SW480 (cell line): ENCODE measurements at regions not wholly inside any gene's neighbourhood (a gene's known extent, or its start where the extent isn't known, plus 50 kb on each side); places are given as distances from the start of the nearest gene placed in this dataset.

Experiments used
- DNase-seq: peaks from one replicate; pipeline ENCODE4 v3.0.0-alpha.2; 2016; ENCODE audit warnings: low spot score

DNA sequence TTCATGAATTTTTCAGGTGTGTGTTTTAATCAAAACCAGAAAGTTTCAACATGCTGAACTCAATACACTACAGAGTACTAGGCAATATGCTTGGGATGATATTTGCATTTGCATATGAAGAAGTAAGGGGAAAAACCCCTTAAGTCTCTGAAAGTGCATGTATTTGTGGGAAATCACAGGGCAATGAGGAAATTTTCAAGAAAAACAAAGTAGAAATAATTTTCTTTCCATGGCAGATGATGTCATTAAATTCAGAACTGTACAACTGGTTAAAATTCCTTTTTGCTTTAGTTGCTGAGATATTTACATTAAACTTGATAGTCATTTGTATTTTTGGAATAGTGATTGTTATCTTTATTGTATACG is 294.0 kb upstream of the TBC1D5 start:
- DNase-seq, result no peak

DNA sequence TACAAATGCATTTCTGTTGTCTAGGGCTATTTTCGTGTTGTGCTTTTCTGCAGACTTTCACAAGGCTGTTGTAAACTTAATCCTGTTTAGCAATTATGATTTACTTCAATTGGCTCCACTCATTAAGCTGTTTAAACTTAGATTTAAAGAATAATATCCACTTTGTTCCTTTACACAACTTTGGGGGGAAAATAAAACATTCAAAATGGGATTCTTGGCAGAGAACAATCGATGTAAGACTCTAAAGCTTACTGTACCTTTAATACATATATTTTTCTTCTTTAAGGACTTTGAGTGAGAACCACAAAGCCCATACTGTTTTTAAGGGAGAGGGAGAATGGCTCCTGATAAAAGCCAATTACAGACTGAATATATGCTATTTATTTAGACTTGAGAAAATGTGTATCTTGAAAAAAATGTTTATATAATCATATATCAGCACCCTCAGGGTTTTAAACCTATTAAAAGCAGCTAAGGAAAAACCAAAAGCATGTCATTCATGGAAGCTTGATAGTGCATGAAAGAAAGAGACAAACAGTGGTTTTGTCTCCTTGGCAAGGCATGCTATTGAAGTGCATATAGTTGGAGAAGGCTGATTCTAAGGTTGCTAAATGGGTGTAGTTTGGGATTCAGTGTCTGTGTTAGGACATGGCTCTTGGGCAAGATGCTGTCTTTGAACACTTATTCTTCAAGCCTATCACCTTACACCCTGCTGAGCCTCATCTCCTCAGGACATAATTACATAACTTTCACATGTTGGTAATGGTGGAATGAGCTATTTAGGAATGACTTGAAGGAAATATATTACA is 293.4 kb upstream of the TBC1D5 start:
- no peak for DNase-seq

- DNase-seq, result no peak
These were observed 291.2 kb upstream of the TBC1D5 start for GRCh38 chr3:18033581-18034108.

- DNase-seq, result no peak
These were observed 288.0 kb upstream of the TBC1D5 start for GRCh38 chr3:18030371-18030870.

DNA sequence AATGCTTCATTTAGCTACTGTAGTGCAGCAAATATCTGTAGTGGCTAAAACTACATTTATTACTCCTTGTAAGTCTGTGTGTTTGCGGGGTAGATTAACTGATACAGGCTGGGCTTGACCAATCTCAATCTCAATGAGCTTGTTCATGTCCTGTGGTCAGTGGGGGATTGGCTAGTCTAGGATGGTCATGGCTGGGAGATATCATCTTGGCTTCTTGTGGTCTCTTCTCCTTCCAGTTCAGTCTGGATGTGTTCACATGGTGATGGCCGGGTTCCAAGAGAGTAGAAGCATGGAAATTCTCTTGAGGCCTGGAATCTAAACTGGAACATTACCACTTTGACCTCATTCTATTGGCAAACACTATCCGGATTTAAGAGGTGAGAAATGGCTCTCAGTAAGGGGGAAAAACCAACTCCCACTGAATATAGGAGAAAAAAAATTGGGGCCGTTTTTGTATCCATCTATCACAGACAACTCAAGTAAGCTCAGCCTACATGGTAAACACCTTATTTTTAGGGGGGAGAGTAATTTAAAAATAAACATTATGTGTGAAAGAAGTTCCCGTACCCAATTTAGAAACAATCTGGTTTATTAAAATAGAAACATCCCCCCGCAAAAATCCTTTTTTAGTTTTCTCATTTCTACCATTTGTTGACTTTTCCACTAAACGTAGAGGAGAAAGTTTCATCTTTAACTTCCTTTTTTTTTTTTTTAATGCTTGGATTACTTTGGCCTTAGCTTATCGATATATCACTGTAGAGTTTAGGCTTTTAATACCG is 284.9 kb upstream of the TBC1D5 start:
- no peak for DNase-seq

DNA sequence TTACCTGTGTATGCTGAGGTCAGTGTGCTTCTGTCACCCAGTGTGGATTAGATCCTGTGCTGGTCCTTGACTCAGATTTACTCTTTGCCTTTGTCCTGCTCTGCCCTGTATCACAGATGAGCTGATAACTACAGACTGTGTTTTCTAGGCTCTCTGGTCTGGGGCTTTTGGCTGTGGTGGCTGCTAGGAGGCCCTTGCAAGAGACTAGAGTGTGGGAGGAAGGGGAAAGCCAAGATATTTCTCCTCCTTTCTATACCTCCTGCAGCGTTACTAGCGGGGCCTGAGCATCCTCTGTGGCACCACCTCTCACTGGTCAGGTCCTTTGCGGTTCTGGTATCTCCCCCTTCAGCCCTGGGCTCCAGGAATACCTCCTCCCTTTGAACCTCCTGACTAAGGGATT is 282.3 kb upstream of the TBC1D5 start:
- no peak for DNase-seq

DNA sequence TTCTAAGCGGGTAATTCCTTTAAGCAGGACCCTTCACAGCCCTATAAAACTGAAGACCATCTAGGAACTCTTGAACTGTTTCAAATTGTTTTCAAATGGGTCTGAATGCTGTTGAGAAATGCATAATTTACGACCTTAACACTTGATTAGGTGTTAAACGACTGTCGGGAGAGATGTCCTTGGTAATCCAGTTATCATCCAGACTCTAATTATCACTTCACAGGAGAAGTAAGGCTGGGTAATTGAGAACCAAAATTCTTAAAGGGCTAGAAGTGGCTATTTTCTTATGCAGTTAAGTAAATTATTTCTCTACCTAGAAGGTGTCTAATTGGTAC is 276.7 kb upstream of the TBC1D5 start:
- no peak for DNase-seq

- DNase-seq, result no peak
These were observed 276.2 kb upstream of the TBC1D5 start for GRCh38 chr3:18018491-18019160.

- DNase-seq, result no peak
These were observed 273.9 kb upstream of the TBC1D5 start for GRCh38 chr3:18016366-18016765.

GRCh38 chr3:18012933-18013332 is 270.5 kb upstream of the TBC1D5 start:
- no peak for DNase-seq

- no peak for DNase-seq
These were observed 270.0 kb upstream of the TBC1D5 start for GRCh38 chr3:18012436-18012835.

DNA sequence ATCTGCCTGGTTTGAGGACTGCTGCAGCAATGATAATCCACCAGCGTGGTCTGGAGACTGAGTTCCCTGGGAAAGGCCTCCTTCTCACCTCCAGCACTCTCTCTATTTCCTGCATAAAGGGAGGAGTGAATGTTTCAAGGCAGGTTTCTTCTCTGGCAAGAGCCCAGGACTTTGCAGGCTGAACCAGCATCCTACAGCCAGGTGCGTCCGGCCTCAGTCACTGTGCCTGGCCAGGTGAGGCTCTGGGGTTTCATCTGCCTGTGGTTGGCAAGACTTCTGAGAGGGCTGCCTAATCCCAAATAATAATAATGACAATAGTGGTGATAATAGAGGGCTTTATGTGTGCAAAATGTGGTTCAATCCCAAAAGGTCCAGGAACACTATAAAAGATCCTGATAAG is 269.0 kb upstream of the TBC1D5 start:
- no peak for DNase-seq

- no peak for DNase-seq
These were observed 267.6 kb upstream of the TBC1D5 start for GRCh38 chr3:18010001-18010400.

- no peak for DNase-seq
These were observed 266.4 kb upstream of the TBC1D5 start for GRCh38 chr3:18008706-18009368.

DNA sequence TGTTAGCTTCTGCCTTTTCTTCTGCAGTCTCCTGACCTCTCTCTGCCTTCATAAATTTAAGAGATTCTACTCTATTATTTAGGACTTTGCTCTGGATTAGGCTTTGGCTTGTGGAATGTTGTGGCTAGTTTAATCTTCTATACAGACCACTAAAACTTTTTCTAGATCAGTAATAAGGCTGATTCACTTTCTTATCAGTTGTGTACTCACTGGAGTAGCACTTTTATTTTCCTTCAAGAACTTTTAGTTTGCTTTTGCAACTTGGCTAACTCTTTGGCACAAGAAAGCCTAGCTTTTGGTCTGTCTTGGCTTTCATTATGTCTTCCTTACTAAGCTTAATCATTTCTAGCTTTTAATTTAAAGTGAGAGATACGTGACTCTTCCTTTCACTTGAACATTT is 265.5 kb upstream of the TBC1D5 start:
- DNase-seq, result no peak

DNA sequence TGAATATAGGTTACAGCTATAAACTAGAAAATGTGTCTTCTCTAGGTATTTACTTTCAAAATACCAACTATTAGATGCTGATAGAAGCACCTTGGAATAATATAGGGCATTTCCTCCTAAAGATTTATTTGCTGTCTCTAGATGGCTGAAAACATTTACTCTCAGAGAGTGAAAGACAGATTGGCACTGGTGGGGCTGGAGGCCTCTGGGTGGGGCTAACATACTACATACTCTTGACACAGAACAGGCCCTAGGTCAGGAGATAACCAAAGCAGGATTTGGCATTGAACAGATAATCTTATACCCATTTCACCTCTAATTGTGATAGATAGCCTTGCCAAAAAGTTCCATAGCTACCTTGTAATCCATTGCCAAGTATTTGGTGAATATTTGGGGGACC is 253.3 kb upstream of the TBC1D5 start:
- DNase-seq, result no peak

DNA sequence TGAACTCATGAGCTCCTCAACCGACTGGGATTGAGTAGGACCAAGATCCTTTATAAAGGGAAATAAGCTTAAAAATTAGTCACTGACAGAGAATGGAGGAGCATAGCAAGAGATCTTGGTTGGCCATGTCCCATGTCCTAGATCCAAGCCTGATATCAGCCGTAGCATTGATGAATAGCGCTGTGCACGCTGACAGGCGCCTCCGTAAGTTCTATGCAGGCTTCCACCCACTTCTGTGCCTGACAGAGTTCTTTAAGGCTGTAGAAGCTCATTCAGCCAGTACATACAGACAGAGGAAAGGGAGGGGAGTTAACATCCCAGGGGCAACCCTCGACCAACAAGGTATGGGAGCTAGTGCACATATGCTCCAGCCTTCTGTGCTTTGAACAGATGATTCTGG is 251.7 kb upstream of the TBC1D5 start:
- DNase-seq, result no peak

- no peak for DNase-seq
These were observed 248.0 kb upstream of the TBC1D5 start for GRCh38 chr3:17990390-17990789.

GRCh38 chr3:17986348-17986816 is 244.0 kb upstream of the TBC1D5 start:
- DNase-seq, result no peak

DNA sequence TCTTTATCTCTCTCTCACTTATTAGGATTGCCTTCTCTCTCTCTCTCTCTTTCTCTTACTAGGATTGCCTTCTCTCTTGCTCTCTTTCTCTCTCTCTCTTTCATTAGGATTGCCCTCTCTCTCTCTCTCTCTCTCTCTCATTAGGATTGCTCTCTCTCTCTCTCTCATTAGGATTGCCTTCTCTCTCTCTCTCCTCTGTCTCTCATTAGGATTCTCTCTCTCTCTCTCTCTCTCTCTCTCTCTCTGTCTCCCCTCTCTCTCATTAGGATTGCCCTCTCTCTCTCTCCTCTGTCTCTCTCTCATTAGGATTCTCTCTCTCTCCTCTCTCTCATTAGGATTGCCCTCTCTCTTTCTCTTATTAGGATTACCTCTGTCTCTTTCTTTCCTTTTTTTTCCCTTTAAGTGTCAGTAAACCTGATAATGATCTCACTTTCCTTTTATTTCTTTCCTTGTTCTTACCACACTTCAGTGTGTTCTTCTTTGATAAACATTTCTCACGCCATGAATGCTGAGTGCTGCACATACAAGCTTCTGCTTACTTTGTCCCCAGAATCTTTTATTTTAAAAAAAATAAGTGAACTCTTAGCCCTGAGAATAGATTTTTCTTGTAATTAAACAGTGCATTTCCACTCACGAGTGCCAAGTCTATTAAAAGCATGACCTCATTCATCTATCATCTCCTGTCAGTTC is 243.4 kb upstream of the TBC1D5 start:
- DNase-seq, result no peak

GRCh38 chr3:17983106-17983505 is 240.7 kb upstream of the TBC1D5 start:
- DNase-seq, result no peak
